PC-3 (cell line): ENCODE measurements at regions not wholly inside any gene's neighbourhood (a gene's known extent, or its start where the extent isn't known, plus 50 kb on each side); places are given as distances from the start of the nearest gene placed in this dataset.

Experiments used
- CTCF ChIP-seq: fragments of 300-600 bp; sonication (generic); conservative IDR thresholded peaks from 2 replicates; pipeline ENCODE4 v1.5.1; 2017; ENCODE audit warnings: antibody characterized with exemption, low read depth, mild to moderate bottlenecking, low read length
- EZH2 ChIP-seq: fragments of 300-600 bp; sonication (generic); IDR thresholded peaks from one replicate; pipeline ENCODE4 v1.6.1; 2017; ENCODE audit warnings: antibody characterized with exemption, mild to moderate bottlenecking, low read length; ENCODE audit not compliant: unreplicated experiment
- EZH2phosphoT487 ChIP-seq: fragments of 300-600 bp; sonication (generic); IDR thresholded peaks from 2 replicates; pipeline ENCODE4 v1.6.1; 2018; ENCODE audit warnings: mild to moderate bottlenecking, antibody characterized with exemption, low read length, borderline replicate concordance

GRCh38 chr3:1513662-1514061 is 420.8 kb downstream of the CNTN6 start:
- TF ChIP-seq CTCF (no peak), EZH2phosphoT487 (no peak), EZH2 (no peak)
